ENCODE measurements at regions not wholly inside any gene's neighbourhood (a gene's known extent, or its start where the extent isn't known, plus 50 kb on each side); places are given as distances from the start of the nearest gene placed in this dataset.

DNA sequence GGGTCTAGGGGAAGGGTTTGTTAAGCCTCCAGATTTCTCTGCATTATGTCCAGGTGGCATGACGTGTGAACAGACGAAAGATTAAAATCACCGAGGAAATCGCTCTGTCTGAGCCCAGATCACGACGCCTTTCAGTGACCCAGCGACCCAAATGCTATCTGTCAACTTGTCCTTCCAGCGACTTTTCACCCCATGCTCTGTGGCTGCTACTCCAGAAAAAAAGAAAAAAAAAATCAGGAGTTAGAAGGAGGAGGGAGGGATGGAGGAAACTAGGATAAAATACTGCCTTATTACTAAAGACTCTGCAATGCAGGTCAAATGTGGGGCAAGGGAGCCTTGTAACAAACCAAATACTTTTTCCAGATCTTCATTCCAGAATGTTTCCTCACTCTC lies 352.0 kb downstream of the NUF2 start:
- TF ChIP-seq, protein P1, sequence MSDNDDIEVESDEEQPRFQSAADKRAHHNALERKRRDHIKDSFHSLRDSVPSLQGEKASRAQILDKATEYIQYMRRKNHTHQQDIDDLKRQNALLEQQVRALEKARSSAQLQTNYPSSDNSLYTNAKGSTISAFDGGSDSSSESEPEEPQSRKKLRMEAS (CRISPR knock-in tag; IDR thresholded peaks at IDR 0.05) = no peak
- TF ChIP-seq, protein P2, sequence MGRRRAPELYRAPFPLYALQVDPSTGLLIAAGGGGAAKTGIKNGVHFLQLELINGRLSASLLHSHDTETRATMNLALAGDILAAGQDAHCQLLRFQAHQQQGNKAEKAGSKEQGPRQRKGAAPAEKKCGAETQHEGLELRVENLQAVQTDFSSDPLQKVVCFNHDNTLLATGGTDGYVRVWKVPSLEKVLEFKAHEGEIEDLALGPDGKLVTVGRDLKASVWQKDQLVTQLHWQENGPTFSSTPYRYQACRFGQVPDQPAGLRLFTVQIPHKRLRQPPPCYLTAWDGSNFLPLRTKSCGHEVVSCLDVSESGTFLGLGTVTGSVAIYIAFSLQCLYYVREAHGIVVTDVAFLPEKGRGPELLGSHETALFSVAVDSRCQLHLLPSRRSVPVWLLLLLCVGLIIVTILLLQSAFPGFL (CRISPR knock-in tag; IDR thresholded peaks at IDR 0.05; ENCODE audit: borderline replicate concordance) = no peak
- TF ChIP-seq, protein P3, sequence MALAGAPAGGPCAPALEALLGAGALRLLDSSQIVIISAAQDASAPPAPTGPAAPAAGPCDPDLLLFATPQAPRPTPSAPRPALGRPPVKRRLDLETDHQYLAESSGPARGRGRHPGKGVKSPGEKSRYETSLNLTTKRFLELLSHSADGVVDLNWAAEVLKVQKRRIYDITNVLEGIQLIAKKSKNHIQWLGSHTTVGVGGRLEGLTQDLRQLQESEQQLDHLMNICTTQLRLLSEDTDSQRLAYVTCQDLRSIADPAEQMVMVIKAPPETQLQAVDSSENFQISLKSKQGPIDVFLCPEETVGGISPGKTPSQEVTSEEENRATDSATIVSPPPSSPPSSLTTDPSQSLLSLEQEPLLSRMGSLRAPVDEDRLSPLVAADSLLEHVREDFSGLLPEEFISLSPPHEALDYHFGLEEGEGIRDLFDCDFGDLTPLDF (CRISPR knock-in tag; IDR thresholded peaks at IDR 0.05) = no peak
- TF ChIP-seq, protein P4, sequence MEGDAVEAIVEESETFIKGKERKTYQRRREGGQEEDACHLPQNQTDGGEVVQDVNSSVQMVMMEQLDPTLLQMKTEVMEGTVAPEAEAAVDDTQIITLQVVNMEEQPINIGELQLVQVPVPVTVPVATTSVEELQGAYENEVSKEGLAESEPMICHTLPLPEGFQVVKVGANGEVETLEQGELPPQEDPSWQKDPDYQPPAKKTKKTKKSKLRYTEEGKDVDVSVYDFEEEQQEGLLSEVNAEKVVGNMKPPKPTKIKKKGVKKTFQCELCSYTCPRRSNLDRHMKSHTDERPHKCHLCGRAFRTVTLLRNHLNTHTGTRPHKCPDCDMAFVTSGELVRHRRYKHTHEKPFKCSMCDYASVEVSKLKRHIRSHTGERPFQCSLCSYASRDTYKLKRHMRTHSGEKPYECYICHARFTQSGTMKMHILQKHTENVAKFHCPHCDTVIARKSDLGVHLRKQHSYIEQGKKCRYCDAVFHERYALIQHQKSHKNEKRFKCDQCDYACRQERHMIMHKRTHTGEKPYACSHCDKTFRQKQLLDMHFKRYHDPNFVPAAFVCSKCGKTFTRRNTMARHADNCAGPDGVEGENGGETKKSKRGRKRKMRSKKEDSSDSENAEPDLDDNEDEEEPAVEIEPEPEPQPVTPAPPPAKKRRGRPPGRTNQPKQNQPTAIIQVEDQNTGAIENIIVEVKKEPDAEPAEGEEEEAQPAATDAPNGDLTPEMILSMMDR (IDR thresholded peaks at IDR 0.05) = no peak
- TF ChIP-seq MYBL2 (CRISPR knock-in tag; IDR thresholded peaks at IDR 0.05) = no peak
- TF ChIP-seq, protein P5, sequence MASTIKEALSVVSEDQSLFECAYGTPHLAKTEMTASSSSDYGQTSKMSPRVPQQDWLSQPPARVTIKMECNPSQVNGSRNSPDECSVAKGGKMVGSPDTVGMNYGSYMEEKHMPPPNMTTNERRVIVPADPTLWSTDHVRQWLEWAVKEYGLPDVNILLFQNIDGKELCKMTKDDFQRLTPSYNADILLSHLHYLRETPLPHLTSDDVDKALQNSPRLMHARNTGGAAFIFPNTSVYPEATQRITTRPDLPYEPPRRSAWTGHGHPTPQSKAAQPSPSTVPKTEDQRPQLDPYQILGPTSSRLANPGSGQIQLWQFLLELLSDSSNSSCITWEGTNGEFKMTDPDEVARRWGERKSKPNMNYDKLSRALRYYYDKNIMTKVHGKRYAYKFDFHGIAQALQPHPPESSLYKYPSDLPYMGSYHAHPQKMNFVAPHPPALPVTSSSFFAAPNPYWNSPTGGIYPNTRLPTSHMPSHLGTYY (CRISPR knock-in tag; IDR thresholded peaks at IDR 0.05) = no peak

Data from WTC11 (cell line).